Hepatocyte (in vitro differentiated cells): ENCODE measurements at regions not wholly inside any gene's neighbourhood (a gene's known extent, or its start where the extent isn't known, plus 50 kb on each side); places are given as distances from the start of the nearest gene placed in this dataset.

Source experiments
- DNase-seq: peaks from one replicate; pipeline ENCODE4 v3.0.0-alpha.2; 2016; ENCODE audit warnings: low spot score
- H2AFZ ChIP-seq: fragments of 200-600 bp; sonication (generic); 2 replicates; pipeline ENCODE4 v1.6.0; 2016; ENCODE audit warnings: antibody characterized with exemption, mild to moderate bottlenecking
- H3K27ac ChIP-seq: fragments of 200-600 bp; sonication (generic); 2 replicates; pipeline ENCODE4 v1.5.1; 2016; ENCODE audit warnings: mild to moderate bottlenecking
- H3K27me3 ChIP-seq: fragments of 200-600 bp; sonication (generic); 2 replicates; pipeline ENCODE4 v1.6.1; 2016
- H3K36me3 ChIP-seq: fragments of 200-600 bp; sonication (generic); replicated peaks from 2 replicates; pipeline ENCODE4 v1.5.1; 2016; ENCODE audit warnings: low read depth; ENCODE audit not compliant: insufficient read depth
- H3K4me1 ChIP-seq: fragments of 200-600 bp; sonication (generic); 2 replicates; pipeline ENCODE4 v1.5.1; 2016; ENCODE audit warnings: mild to moderate bottlenecking, moderate library complexity; ENCODE audit not compliant: insufficient read depth
- H3K4me2 ChIP-seq: fragments of 200-600 bp; sonication (generic); 2 replicates; pipeline ENCODE4 v1.6.0; 2016
- H3K4me3 ChIP-seq: fragments of 200-600 bp; sonication (generic); 2 replicates; pipeline ENCODE4 v1.5.1; 2016; ENCODE audit warnings: mild to moderate bottlenecking
- H3K79me2 ChIP-seq: fragments of 200-600 bp; sonication (generic); 2 replicates; pipeline ENCODE4 v1.6.0; 2017; ENCODE audit warnings: mild to moderate bottlenecking
- H3K9me2 ChIP-seq: fragments of 200-600 bp; sonication (generic); replicated peaks from 2 replicates; pipeline ENCODE4 v1.6.0; 2017; ENCODE audit warnings: mild to moderate bottlenecking; ENCODE audit not compliant: insufficient read depth
- H3K9me3 ChIP-seq: fragments of 200-600 bp; sonication (generic); 2 replicates; pipeline ENCODE4 v1.5.1; 2016; ENCODE audit warnings: low read depth, mild to moderate bottlenecking
- H4K20me1 ChIP-seq: fragments of 200-600 bp; sonication (generic); 2 replicates; pipeline ENCODE4 v1.6.0; 2016; ENCODE audit warnings: mild to moderate bottlenecking; ENCODE audit not compliant: insufficient read depth, poor library complexity, severe bottlenecking
- EZH2 ChIP-seq: fragments of 200-600 bp; sonication (generic); IDR thresholded peaks from 2 replicates; pipeline ENCODE4 v1.6.1; 2016; ENCODE audit warnings: antibody characterized with exemption, mild to moderate bottlenecking, borderline replicate concordance
- EZH2phosphoT487 ChIP-seq: fragments of 200-600 bp; sonication (generic); IDR thresholded peaks from one replicate; pipeline ENCODE4 v1.6.1; 2018; ENCODE audit warnings: antibody characterized with exemption, mild to moderate bottlenecking, low read depth, moderate library complexity; ENCODE audit not compliant: unreplicated experiment, severe bottlenecking
- WGBS: methylation state at CpG from one replicate; pipeline ENCODE4 v1.1.6; 2016; ENCODE audit warnings: low lambda C conversion rate; ENCODE audit errors: missing lambda C conversion rate; 5-methylcytosine and 5-hydroxymethylcytosine counted together
- TF ChIP-seq, protein P1 (sequence below): fragments of 200-600 bp; sonication (generic); IDR thresholded peaks from 2 replicates; pipeline ENCODE4 v1.5.1; 2016; ENCODE audit warnings: antibody characterized with exemption, mild to moderate bottlenecking; ENCODE audit not compliant: poor library complexity

DNA sequence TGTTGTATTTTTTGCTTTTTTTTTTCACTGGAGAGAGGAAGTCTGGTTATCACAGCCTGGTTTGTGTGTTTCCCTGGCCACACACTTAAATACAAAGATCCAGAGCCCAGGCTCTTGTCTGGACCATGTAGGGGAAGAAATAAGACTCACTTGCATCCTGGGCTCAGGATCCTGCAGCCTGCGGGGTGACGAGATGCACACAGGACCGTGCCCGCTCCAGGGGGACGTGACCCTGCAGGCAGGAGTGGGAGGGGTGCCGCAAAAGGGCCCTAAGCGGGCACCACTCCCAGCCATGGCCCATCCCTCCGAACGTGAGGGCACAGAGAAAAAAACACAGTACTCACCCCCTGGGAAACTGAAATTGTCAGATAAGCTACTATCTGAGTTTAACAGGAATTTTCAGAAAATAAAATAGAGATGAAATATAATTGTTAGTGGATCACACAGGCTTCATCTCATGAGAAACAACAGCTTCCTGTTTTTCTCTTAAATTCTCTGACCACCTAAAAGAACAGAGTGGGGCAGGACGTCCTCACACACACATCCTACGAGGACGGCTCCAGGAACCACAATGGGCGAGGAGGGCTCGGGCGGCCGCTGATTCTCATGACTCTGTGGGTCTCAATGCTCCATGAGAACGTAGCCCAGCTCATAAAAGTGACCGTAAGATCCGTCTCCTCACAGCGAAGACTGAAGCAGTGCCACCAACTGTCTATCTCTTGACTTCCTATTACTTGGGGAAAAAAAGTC lies 142.6 kb upstream of the ALKAL2 start:
- Histone ChIP-seq H3K36me3 (no peaks in the 10 kb centered on the region), H3K79me2 (no peaks in the 10 kb centered on the region), H3K4me2 (no peak overlapping the region), H2AFZ (no peak overlapping the region), H3K27me3 (no peaks in the 10 kb centered on the region), H3K27ac (no peak overlapping the region), H3K4me3 (no peak overlapping the region), H4K20me1 (no peaks in the 10 kb centered on the region), H3K4me1 (no peaks in the 10 kb centered on the region), H3K9me2 (no peaks in the 10 kb centered on the region), H3K9me3 (no peaks in the 10 kb centered on the region)
- TF ChIP-seq EZH2 (no peak), EZH2phosphoT487 (no peak)
- TF ChIP-seq, protein P1, sequence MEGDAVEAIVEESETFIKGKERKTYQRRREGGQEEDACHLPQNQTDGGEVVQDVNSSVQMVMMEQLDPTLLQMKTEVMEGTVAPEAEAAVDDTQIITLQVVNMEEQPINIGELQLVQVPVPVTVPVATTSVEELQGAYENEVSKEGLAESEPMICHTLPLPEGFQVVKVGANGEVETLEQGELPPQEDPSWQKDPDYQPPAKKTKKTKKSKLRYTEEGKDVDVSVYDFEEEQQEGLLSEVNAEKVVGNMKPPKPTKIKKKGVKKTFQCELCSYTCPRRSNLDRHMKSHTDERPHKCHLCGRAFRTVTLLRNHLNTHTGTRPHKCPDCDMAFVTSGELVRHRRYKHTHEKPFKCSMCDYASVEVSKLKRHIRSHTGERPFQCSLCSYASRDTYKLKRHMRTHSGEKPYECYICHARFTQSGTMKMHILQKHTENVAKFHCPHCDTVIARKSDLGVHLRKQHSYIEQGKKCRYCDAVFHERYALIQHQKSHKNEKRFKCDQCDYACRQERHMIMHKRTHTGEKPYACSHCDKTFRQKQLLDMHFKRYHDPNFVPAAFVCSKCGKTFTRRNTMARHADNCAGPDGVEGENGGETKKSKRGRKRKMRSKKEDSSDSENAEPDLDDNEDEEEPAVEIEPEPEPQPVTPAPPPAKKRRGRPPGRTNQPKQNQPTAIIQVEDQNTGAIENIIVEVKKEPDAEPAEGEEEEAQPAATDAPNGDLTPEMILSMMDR = no peak
- 90% methylated on average over 20 of the region's 20 CpGs for WGBS
- DNase-seq = no peak

DNA sequence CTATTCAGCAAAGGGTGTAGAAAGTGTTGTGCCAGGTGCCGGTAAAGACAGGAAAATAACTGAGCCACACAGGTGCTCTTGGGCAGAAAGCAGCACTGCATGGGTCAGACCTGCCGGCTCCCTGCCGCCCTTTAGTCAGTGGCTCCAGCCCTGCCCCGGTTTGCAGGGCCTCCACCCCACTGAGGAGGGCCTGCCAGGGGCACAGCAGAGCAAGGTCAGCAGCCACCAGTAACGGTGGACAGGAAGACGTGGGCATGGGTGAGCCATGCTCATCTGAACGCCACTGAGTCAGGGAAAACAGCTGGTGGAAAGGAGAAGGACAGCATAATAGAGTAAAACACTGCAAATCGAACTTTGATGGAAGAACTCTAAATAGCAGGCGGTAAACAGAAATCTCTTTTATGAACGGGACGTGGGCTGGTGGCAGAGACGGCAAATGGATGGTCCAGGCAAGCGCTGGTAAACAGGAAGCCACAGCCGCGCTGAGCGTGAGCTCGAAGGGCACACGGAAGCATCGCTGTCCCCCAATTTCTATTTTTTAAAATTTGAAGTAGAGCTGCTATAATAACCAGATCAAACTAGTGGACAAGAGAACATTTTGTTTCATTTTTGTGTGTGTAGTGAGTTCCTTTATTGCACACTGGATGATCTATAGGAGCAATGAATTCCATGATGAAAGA lies 141.8 kb upstream of the ALKAL2 start:
- Histone ChIP-seq H2AFZ (no peak overlapping the region), H3K4me2 (no peak overlapping the region), H3K27ac (no peak overlapping the region), H3K9me2 (no peaks in the 10 kb centered on the region), H4K20me1 (no peaks in the 10 kb centered on the region), H3K27me3 (no peaks in the 10 kb centered on the region), H3K9me3 (no peaks in the 10 kb centered on the region), H3K36me3 (no peaks in the 10 kb centered on the region), H3K79me2 (no peaks in the 10 kb centered on the region), H3K4me1 (no peaks in the 10 kb centered on the region), H3K4me3 (no peak overlapping the region)
- TF ChIP-seq, protein P1 = no peak
- no peak for TF ChIP-seq EZH2phosphoT487
- no peak for TF ChIP-seq EZH2
- WGBS = 92% methylated on average over 19 of the region's 19 CpGs
- DNase-seq = no peak

DNA sequence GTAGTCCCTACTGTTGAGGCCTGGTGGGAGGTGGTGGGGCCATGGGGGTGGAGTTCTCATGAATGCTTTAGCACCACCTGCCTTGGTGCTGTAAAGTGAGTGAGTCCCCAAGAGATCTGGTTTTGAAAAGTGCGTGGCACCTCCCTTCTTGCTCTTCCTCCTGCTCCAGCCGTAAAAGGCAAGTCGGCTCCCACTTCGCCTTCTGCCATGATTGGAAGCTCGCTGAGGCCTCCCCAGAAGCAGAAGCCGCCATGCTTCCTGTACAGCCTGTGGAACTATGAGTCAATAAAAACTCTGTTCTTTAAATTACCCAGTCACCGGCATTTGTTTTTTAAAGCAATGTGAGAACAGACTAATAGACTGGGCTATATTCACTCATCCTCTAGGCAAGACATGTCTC lies 141.3 kb upstream of the ALKAL2 start:
- Histone ChIP-seq H4K20me1 (no peaks in the 10 kb centered on the region), H3K4me2 (no peak overlapping the region), H3K9me3 (no peaks in the 10 kb centered on the region), H3K79me2 (no peaks in the 10 kb centered on the region), H3K9me2 (no peaks in the 10 kb centered on the region), H3K27me3 (no peaks in the 10 kb centered on the region), H3K4me3 (no peak overlapping the region), H2AFZ (no peak overlapping the region), H3K4me1 (no peaks in the 10 kb centered on the region), H3K36me3 (no peaks in the 10 kb centered on the region), H3K27ac (no peak overlapping the region)
- DNase-seq = no peak
- TF ChIP-seq EZH2phosphoT487 (no peak), EZH2 (no peak)
- TF ChIP-seq, protein P1 = no peak
- WGBS = 93% methylated on average over 7 of the region's 7 CpGs
